ENCODE measurements at regions not wholly inside any gene's neighbourhood (a gene's known extent, or its start where the extent isn't known, plus 50 kb on each side); places are given as distances from the start of the nearest gene placed in this dataset.

DNA sequence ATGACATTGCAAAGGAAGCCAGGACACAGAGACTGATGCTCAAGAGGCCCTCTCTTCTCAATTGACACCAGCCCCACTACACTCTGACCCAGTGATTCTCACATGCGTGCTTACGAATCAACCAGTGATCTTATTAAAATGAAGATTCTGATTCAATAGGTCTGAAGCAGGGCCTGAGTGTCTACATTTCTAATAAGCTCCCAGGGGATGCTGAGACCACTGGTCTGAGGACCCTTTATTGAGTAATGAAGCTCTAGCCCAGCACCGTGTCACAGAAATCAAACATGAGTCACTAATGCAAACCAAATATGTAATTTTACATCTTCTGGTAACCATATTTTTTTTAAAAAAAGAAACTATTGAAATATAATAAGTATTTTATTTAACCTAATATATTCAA, 689.1 kb upstream of the LMCD1 start:
- TF ChIP-seq, protein P1, sequence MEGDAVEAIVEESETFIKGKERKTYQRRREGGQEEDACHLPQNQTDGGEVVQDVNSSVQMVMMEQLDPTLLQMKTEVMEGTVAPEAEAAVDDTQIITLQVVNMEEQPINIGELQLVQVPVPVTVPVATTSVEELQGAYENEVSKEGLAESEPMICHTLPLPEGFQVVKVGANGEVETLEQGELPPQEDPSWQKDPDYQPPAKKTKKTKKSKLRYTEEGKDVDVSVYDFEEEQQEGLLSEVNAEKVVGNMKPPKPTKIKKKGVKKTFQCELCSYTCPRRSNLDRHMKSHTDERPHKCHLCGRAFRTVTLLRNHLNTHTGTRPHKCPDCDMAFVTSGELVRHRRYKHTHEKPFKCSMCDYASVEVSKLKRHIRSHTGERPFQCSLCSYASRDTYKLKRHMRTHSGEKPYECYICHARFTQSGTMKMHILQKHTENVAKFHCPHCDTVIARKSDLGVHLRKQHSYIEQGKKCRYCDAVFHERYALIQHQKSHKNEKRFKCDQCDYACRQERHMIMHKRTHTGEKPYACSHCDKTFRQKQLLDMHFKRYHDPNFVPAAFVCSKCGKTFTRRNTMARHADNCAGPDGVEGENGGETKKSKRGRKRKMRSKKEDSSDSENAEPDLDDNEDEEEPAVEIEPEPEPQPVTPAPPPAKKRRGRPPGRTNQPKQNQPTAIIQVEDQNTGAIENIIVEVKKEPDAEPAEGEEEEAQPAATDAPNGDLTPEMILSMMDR (IDR thresholded peaks at IDR 0.05): no peak
- TF ChIP-seq POLR2A (IDR thresholded peaks at IDR 0.05): no peak
- TF ChIP-seq POLR2AphosphoS5 (IDR thresholded peaks at IDR 0.05): no peak
- TF ChIP-seq EP300 (IDR thresholded peaks at IDR 0.05; ENCODE audit: low read depth): no peak
